KMS-11 (cell line): ENCODE measurements at regions not wholly inside any gene's neighbourhood (a gene's known extent, or its start where the extent isn't known, plus 50 kb on each side); places are given as distances from the start of the nearest gene placed in this dataset.
"Not testable (repeated sequence)": the region's sequence is repeated elsewhere in the genome, so short reads cannot be mapped to it uniquely, and the experiment has no call there.

Experiments used
- H2AFZ ChIP-seq: fragments of 200-600 bp; sonication (generic); 2 replicates; pipeline ENCODE4 v1.6.1; 2016; ENCODE audit warnings: antibody characterized with exemption, mixed run types, low read depth
- H3K27ac ChIP-seq: fragments of 200-600 bp; sonication (generic); 2 replicates; pipeline ENCODE4 v1.6.1; 2016; ENCODE audit warnings: mild to moderate bottlenecking, mixed run types
- H3K27me3 ChIP-seq: fragments of 200-600 bp; sonication (generic); 2 replicates; pipeline ENCODE4 v1.6.1; 2017; ENCODE audit warnings: mild to moderate bottlenecking, low read depth, mixed run types, moderate library complexity; ENCODE audit not compliant: insufficient read depth
- H3K36me3 ChIP-seq: fragments of 200-600 bp; sonication (generic); 2 replicates; pipeline ENCODE4 v1.6.1; 2017; ENCODE audit warnings: mild to moderate bottlenecking, mixed run types; ENCODE audit not compliant: insufficient read depth
- H3K4me1 ChIP-seq: fragments of 200-600 bp; sonication (generic); 2 replicates; pipeline ENCODE4 v1.6.1; 2016; ENCODE audit warnings: mild to moderate bottlenecking, low read depth, mixed run types; ENCODE audit not compliant: poor library complexity, severe bottlenecking
- H3K4me2 ChIP-seq: fragments of 200-600 bp; sonication (generic); 2 replicates; pipeline ENCODE4 v1.7.0; 2016; ENCODE audit warnings: mild to moderate bottlenecking, mixed run types
- H3K4me3 ChIP-seq: fragments of 200-600 bp; sonication (generic); IDR thresholded peaks from 2 replicates; pipeline ENCODE4 v1.6.1; 2017; ENCODE audit warnings: low read depth, low read length, mixed read lengths; ENCODE audit not compliant: insufficient read depth
- H3K79me2 ChIP-seq: fragments of 200-600 bp; sonication (generic); 2 replicates; pipeline ENCODE4 v1.6.1; 2016; ENCODE audit warnings: low read depth, mixed run types; ENCODE audit not compliant: insufficient read depth
- H3K9ac ChIP-seq: fragments of 200-600 bp; sonication (generic); 2 replicates; pipeline ENCODE4 v1.6.1; 2016; ENCODE audit warnings: mild to moderate bottlenecking, mixed run types
- H4K20me1 ChIP-seq: fragments of 200-600 bp; sonication (generic); 2 replicates; pipeline ENCODE4 v1.6.1; 2016; ENCODE audit warnings: mild to moderate bottlenecking, mixed run types; ENCODE audit not compliant: insufficient read depth
- CTCF ChIP-seq: fragments of 200-600 bp; sonication (generic); conservative IDR thresholded peaks from 2 replicates; pipeline ENCODE4 v1.6.1; 2017; ENCODE audit warnings: low read depth, mild to moderate bottlenecking, antibody characterized with exemption, low read length, moderate library complexity, mixed read lengths

DNA sequence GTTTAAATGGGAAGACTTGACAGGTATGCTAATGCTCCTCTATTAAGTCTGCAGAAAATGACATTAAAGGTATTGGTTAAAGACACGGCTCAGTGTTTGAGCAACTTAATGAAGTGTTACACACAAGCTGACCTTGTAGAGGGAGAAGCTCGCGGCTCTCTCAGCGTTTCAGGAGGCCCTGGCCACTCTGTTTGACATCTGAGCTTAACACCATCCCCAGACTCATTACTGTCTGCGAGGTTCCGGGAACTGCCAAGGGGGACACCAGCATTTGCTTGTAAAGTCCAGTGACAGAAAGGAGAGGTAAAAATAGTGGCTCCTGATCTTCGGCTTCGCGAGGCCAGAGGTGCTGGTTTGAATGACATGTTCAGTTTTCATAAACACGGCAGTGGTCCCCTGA, 540.7 kb upstream of the CADM1 start:
- no peak overlapping the region for H3K9ac ChIP-seq
- no peak overlapping the region for H3K4me2 ChIP-seq
- no peak for TF ChIP-seq CTCF
- no peaks in the 10 kb centered on the region for H3K79me2 ChIP-seq
- no peak overlapping the region for H3K27ac ChIP-seq
- no peak overlapping the region for H3K4me3 ChIP-seq
- no peaks in the 10 kb centered on the region for H3K4me1 ChIP-seq
- no peaks in the 10 kb centered on the region for H3K36me3 ChIP-seq
- H3K27me3 ChIP-seq, result no peaks in the 10 kb centered on the region
- H4K20me1 ChIP-seq, result no peaks in the 10 kb centered on the region
- H2AFZ ChIP-seq, result no peak overlapping the region

DNA sequence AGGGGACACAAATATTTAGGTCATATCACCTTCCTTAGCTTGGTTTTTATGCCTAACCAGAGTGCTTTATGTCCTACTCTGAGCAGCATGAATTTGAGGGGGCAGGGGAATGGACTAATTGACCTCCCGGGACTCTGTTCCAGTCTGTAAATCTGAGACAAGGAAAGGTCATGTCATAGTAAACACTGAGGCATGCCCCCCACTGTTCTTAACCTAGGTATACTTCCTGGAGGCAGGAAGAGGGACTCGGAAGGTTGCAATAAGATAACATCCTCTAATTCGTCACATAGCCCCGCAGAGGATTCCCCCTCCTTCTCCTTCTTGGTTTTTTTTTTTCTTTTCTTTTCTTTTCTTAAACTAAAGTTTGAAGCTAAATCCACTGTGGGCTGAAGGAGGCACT, 540.3 kb upstream of the CADM1 start:
- H3K79me2 ChIP-seq, result no peaks in the 10 kb centered on the region
- H3K4me3 ChIP-seq, result no peak overlapping the region
- H3K27me3 ChIP-seq, result no peaks in the 10 kb centered on the region
- H3K9ac ChIP-seq, result no peak overlapping the region
- TF ChIP-seq CTCF, result no peak
- H3K36me3 ChIP-seq, result no peaks in the 10 kb centered on the region
- H3K4me2 ChIP-seq, result no peak overlapping the region
- H2AFZ ChIP-seq, result no peak overlapping the region
- no peaks in the 10 kb centered on the region for H4K20me1 ChIP-seq
- no peaks in the 10 kb centered on the region for H3K4me1 ChIP-seq
- H3K27ac ChIP-seq, result no peak overlapping the region

- H3K9ac ChIP-seq, result no peak overlapping the region
- no peaks in the 10 kb centered on the region for H3K4me1 ChIP-seq
- no peak overlapping the region for H2AFZ ChIP-seq
- no peak overlapping the region for H3K4me2 ChIP-seq
- no peaks in the 10 kb centered on the region for H4K20me1 ChIP-seq
- H3K36me3 ChIP-seq, result no peaks in the 10 kb centered on the region
- no peaks in the 10 kb centered on the region for H3K27me3 ChIP-seq
- no peaks in the 10 kb centered on the region for H3K79me2 ChIP-seq
- H3K27ac ChIP-seq, result no peak overlapping the region
- TF ChIP-seq CTCF, result no peak
- H3K4me3 ChIP-seq, result no peak overlapping the region
These were observed 539.6 kb upstream of the CADM1 start for GRCh38 chr11:116043857-116044256.

DNA sequence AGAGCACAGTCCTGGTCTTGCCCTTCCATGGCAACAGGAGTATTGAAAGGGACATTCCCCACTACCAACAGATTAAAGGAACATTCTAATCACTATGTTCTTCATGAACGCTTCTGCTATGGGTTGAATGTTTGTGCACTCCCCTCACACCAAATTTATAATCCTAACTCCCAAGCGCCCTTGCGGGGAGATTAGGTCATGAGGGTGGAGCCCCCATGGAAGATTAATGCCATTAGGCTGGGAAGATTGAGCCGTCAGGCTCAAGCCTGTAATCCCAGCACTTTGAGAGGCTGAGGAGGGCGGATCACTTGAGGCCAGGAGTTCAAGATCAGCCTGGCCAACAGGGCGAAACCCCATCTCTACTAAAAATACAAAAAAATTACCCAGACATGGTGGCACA, 538.8 kb upstream of the CADM1 start:
- not testable (repeated sequence) for H3K4me2 ChIP-seq, H3K36me3 ChIP-seq, H3K4me3 ChIP-seq, H3K4me1 ChIP-seq, H3K79me2 ChIP-seq, H2AFZ ChIP-seq, H3K27me3 ChIP-seq, H4K20me1 ChIP-seq, H3K27ac ChIP-seq, H3K9ac ChIP-seq

DNA sequence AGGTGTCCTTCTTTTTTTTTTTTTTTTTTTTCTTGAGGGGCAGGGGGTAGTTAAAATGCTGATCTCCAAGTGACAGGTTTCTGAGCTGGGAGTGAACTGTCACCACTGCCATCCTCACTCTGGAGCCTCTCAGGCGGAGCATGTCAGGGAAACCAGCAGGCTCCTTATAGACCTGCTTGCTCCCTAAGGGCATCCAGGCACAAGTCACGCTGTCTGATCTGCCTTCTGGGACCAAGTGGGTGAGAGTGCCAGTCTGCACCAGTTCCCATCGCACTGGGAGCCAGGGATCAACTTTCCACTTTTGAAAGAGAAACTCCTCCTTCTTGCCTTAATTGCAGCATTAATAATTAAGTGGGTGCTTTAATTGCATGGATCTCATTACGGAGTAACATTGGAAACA, 537.9 kb upstream of the CADM1 start:
- Histone ChIP-seq H3K4me3 (no peak overlapping the region), H3K4me1 (no peaks in the 10 kb centered on the region), H2AFZ (no peak overlapping the region), H3K9ac (no peak overlapping the region), H3K79me2 (no peaks in the 10 kb centered on the region), H3K36me3 (no peaks in the 10 kb centered on the region), H3K27ac (no peak overlapping the region), H3K4me2 (no peak overlapping the region), H4K20me1 (no peaks in the 10 kb centered on the region), H3K27me3 (no peaks in the 10 kb centered on the region)
- TF ChIP-seq CTCF, result no peak
